Stimulated activated CD8-positive, alpha-beta memory T cell treated with anti-CD3 and anti-CD28 coated beads, Interleukin-7, amount 100 ng/mL, for 24 hours (primary cell): ENCODE measurements at regions not wholly inside any gene's neighbourhood (a gene's known extent, or its start where the extent isn't known, plus 50 kb on each side); places are given as distances from the start of the nearest gene placed in this dataset.
"Not testable (repeated sequence)": the region's sequence is repeated elsewhere in the genome, so short reads cannot be mapped to it uniquely, and the experiment has no call there.

Experiments
- DNase-seq: peaks from one replicate; pipeline ENCODE4 v3.0.0-alpha.2; 2020; ENCODE audit warnings: low read depth

DNA sequence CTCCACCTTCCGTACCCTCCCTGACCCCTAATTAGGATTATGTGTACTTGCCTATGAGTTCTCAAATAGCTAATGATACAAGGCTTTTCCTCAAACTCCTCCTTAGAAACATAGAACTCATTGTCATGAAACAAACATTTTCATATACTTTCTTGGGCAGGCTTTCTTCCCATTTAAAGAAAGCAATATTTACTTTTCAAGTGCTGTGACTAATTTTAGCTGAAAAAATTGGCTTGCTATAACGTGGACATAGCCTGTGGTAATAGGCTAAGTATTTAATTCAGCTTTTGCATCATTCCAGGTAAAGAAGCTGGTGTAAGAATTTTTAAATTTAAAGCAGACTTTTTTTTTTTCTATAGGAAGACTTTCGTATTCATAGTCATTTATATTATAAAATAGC lies 208.7 kb downstream of the SOX2 start:
- no peak for DNase-seq

DNA sequence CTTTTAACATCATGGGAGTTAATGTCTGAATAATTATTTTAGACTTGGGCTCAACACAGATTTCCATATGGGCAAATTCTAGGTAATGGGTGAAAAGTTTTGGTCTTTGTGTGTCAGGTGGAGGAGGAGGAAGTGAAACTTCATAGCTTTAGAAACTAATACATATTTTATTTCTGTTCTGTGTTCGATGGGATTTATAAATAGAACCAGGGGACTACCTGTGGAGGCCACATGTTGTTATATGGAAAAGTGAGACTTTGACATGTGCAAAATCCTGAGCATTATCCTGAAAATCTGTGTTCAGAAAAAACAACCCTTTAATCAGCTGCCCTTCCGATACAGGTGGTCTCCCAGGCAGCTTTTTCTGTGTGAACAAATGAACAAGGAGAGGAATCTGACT lies 209.5 kb downstream of the SOX2 start:
- DNase-seq: no peak

DNA sequence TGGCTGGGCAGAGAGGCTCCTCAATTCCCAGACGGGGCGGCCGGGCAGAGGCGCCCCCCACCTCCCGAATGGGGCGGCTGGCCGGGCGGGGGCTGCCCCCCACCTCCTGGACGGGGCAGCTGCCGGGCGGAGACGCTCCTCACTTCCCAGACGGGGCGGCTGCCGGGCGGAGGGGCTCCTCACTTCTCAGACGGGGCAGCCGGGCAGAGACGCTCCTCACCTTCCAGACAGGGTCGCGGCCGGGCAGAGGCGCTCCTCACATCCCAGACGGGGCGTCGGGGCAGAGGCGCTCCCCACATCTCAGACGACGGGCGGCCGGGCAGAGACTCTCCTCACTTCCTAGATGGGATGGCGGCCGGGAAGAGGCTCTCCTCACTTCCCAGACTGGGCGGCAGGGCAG lies 214.1 kb downstream of the SOX2 start:
- DNase-seq: not testable (repeated sequence)

DNA sequence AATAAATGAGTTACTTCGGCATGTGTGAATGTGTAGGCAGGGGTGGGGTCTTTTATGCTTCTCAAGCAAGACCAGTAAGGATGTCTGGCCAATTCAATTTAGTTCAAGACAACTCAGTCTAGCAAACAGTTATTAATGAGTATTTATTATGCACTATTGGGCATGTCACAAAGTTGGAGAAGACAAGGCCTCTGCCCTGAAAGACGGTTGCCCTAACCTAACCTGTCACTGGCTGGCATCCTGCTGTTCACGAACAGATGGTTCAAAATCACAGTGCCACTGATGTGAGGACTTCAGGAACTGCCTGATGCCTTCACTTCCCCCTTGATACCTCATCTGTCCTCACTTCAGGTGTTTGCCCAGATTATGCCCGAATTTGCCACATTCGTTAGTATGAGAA lies 217.8 kb downstream of the SOX2 start:
- DNase-seq: no peak

DNA sequence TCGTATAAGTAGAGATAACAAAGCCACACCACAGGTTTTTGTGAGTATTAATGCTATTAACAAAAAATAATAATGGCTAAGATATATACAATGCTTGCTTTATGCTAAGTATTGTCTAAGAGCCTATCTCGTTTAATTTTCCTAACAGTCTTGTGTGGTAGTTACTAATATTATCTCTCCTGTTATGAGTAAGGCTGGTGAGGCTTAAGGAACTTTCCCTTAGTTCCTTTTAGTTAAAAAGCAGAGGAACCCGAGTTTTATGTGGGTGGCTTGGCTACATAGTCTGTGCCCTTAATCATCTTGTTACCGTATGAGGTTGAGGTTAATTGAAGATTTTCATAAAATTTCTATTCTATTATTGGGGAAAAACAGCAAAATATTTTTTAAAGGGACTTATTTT lies 218.4 kb downstream of the SOX2 start:
- no peak for DNase-seq

DNA sequence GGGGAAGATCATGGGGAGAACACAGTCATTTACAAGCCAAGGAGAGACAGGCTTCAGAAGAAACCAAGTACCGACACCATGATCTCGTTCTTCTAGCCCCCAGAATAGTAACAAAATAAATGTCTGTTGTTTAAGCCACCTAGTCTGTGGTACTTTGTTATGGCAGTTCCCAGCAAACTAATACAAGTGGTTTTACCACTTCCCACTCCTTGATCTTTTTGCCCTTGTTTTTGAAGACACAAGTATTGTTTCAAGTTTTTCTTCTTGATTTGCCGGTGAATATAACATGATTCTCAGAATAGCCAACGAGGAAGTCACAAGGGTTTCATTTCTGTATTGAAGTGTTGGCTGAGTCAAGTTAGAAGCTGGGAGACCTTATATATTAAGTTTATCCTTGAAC lies 220.3 kb downstream of the SOX2 start:
- DNase-seq: no peak

DNA sequence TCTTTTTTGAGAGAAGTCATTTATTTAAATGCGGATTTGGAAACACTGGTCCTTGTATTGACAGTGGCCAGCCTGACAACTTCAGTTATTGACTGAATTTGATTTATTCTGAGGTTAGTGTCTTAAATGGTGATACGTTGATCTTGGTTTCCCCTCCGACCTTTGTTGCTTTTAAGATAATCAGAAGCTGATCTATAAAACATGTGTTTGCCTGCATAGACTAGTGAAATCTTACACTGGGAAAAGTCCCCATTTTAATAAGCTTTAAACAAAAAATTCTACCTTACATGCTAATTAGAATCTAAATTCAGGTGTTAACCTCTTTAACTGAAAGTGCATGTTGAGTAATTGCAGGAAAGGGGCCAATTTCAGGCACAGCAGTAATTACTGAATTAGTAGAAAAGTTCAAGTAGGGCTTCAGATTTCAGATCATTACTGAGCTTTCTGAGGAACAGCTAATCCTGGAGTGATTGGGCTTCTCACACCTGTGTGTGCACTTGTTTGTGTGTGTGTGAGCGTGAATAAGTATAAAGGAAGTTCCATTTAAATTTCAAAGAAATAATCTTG lies 221.4 kb downstream of the SOX2 start:
- no peak for DNase-seq

DNA sequence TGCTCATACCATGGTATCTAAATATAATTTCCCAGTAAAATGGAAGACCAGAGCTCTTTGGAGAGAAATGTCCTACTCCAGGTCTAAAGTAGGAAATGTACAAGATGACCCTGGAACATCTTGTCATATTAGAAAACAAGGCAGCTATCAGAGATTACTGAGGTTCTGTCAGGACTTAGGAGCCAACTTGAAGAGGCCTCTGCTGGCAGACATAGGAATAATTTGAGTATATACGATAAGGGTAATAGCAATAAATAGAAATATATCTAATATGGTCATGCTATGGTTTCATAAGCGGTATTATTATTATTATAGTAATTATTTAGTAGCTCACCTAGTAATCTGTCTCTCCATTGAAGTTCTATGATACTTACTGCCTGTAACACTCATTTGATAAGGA lies 224.2 kb downstream of the SOX2 start:
- no peak for DNase-seq

DNA sequence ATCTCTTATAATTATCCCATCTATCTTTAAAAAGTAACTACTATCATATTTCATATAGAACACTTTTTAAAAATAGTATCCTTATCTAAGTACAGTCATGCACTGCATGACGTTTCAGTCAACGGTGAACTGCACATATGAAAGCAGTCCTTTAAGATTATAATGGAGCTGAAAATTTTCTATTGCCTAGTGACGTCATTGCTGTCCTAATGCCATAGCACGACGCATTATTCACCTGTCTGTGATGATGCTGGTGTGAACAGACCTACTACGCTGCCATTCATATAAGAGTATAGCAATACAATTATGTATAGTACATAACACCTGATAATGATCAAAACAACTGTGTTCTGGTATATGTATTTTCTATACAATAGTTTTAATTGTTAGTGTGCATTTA lies 225.0 kb downstream of the SOX2 start:
- DNase-seq: no peak

DNA sequence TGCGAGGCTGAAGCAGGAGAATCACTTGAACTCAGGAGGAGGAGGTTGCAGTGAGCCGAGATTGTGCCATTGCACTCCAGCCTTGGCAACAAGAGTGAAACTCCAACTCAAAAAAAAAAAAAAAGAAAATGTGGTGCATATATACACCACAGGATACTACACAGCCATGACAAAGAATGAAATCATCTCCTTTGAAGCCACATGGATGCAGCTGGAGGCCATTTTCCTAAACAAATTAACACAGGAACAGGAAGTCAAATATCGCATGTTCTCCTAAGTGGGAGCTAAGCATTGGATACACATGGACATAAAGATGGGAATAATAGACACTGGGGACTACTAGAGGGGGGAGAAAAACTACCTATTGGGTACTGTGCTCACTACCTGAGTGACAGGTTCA lies 226.9 kb downstream of the SOX2 start:
- DNase-seq: not testable (repeated sequence)

DNA sequence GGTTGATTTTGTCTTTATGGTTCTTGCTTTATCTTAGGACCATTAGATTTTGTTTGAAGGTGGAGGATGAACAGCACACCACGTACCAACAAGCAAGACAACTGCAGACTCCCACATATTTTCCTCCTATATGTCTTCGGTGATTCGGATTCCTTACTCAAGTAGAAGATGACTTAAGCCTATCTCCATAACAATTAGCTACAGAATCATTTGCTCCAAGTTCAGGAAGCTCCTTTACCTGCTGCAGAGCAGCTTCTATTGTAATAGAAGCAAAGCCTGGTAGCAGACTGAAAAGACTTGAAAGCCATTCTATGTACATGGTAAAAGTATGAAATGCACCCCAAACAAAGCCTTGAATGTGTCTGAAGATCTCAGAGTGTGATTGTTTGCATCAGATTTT lies 229.0 kb downstream of the SOX2 start:
- DNase-seq: no peak

DNA sequence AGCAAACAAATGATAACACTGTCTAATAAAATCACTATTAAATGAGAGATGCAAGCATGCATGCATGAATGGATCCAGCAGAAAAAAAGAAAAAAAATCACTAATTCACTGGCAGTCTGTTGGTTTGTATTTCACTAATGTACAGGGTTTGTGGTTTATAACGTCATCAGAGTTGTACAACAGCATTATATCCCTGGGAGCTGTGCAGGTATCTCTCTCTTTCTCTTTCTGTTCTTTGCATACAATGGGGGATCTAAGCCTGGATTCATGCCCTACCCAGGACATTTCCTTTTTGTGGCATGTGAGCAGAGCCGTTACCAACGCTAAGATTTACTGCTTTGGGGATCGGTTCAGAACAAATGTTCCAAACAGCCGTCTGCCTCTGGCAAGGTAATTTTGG lies 229.5 kb downstream of the SOX2 start:
- DNase-seq: no peak

DNA sequence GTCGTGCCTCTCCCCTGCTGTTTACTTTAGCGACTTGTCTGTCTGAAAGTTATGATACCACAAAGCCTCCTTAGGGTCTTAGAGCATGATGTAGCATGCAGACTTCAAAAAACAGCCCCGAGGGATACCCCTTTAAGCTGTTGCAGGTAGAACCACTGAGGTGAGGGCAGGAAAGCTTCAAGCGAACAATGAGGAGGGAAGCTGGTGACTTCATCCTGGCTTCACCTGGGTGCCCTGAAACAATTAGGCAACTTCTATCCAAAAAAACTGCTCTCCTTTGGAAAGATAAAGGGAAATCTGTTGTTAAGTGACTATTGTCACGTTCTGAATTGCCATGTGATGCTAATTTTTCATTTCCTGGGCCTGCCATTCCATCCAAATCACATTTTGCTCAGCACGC lies 231.6 kb downstream of the SOX2 start:
- no peak for DNase-seq

DNA sequence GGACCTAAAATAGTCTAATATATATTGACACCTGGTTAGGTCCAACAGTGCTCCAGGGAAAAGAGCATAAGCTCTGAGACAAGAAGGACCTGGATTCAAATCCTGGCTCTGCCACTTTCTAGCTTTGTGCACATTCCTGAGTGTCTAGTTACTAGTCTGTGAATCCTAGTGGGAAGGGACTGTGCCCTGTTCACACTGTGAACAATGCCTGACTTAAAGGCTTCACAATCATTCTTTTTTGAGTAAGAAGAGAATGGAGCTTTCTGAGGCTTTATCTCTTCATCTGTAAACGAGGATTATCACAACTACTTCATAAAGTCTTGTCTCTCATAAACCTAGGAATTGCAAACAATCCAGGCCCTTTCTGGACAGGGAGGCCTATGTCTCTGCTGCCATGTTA lies 235.9 kb downstream of the SOX2 start:
- DNase-seq: no peak

DNA sequence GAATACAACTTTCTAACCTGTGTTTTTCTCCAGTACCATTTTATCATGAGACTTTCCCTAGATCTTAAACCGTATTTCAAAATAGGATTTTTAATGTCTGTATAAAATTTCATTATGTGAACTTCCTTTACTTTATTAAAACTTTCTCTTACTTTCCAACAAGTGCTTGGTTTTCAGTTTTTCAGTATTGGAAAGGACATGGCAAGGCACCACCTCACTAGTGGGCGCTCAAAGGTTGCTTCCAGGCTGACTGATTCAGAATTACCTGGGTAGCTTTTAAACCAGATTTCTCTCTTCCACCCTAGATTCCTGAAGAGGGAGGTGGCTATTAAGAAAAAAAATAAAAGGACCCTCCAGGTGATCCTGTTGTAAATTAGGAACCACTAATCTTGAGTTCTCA lies 236.6 kb downstream of the SOX2 start:
- DNase-seq: no peak

DNA sequence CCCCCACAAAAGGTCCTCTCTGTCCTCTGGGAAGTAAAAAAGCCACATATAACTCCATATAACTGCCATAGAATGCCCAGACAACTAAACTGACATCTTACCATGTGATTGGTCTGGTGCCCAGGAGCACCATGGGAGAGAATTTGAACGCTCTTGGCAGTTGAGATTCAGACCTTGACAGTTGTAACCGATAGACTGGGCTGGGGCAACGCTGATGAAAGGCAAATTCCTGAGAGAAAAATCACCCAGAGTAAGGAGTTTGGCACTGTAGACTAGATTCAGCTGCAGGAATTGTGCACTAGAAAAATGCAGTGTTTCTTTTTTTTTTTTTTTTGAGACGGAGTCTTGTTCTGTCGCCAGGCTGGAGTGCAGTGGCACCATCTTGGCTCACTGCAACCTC lies 240.5 kb downstream of the SOX2 start:
- DNase-seq: no peak

DNA sequence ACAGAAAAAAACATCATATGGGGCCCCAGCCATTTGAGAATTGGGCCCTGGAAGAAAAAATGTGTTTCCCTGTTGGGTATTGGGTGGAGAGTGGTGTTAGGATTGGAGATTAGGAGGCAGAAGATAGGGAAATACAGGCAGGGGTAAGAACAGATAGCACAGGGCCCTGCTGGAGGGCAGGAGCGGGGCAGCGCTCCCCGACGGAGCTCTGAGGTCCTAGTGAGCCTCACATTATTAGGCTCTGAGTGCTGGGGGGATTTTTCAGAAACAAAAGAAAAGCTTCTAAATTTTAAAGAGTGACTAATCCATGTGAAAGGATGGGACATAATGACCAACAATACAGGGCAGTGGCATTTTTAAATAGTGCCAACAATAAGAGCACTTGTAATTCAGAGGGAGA lies 241.2 kb downstream of the SOX2 start:
- DNase-seq: no peak

DNA sequence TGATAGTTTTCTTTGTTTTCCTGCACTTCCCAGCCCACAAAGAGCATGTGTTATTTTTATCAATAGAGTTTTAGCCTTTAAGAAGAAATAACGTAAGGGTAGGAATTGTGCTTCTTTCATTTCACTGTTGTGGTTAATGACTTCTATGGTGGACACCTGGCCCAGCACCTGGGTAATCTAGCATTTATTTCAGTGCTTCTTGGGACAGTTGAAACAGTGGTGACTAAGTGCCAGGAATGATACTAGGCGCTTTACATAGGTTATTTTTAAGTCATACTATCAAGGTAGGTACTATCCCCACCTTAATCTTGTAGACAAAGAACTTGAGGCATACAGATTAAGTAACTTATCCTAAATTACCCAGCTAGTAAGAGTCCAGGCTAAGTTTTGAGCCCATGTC lies 243.8 kb downstream of the SOX2 start:
- no peak for DNase-seq

DNA sequence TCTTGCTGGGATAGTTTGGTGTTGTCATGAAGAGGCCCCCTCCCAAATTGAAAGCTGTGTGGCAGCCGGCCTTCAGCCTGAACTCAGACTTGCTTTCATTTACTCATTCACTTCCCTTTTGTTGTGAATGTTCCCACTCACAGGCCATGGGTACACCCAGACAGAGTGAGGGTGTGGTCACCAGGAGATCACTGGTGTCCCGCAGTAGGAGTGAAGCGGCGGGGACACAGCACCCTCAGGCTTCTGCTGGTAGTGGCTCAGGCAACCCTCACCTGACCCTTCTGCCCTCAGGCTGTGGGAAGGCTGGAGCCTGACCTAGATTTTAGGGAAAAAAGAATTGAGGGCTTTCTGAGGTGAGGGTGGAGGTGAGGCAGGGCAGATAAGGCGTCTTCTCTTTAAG lies 244.4 kb downstream of the SOX2 start:
- DNase-seq: no peak

DNA sequence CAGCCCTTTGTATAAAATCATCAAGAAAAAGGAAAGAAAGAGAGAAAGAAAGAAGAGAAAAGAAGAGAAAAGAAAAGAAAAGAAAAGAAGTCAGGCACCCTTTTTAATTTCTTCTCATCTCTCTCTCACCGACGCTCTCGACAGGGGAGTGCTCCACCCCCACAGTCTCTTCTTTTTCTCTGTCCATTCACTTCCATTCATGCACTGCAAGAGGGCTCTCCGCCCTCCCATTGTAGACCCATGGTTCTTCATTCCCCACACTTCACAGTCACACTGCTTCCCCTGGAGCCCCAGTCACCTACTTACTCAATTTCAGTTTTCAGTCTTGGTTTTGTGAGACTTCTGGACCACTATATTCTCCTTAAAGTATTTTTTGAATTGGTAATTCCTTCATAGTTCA lies 254.7 kb downstream of the SOX2 start:
- no peak for DNase-seq

DNA sequence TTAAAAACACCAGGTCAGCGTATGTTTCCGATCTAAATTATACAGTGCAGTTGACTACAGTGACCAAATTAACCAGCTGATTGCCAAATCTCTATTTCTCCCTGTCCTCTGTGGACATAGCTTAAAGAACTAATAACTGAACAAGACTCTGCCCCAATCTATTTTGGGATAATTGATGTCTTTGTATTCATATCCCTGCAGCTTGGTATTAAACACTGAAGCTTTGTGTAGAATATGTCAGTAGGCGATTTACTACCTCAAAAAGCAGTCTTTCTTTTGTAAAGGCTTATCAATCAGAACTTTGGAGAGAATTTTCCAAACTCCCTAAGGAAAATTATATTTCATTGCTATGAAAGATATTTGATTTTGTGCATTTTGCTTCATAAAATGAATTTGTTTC lies 258.2 kb downstream of the SOX2 start:
- DNase-seq: no peak

DNA sequence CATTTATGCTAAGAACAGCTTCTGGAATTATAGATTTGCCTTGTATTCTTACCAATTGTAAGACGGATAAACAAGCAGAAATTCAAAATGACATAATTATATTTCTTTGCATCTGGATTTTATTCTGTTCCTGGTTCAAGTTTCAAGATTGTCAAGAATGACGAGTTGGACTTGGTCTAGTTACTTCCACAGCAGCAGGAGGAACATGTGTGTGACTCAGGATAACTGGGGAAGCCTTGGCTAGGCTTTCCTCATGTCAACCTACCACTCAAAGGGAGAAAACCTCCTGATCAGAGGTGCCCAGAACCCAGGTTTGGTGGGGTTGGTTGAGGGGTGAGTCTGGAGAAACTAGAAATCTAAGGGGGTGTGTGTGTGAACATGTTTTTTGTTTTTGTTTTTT lies 259.7 kb downstream of the SOX2 start:
- DNase-seq: no peak

DNA sequence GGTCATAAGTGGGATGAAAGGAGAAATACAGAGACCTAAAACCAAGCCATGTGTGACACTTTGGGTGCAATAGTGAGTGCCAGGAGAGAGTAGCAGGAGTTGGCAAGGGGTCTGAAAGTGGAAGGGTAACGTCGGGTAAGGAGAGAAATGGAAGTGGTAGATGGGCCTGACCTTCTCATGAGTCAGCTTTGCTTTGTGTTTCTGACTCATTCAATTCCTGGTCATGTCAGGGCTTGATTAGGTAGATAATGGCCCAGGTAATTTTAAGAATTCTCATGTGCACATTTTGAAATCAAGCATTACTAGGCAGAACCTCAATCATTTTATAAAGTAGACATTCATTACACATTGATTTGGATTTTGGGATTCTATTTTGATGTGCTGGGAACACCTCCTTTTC lies 262.5 kb downstream of the SOX2 start:
- no peak for DNase-seq

DNA sequence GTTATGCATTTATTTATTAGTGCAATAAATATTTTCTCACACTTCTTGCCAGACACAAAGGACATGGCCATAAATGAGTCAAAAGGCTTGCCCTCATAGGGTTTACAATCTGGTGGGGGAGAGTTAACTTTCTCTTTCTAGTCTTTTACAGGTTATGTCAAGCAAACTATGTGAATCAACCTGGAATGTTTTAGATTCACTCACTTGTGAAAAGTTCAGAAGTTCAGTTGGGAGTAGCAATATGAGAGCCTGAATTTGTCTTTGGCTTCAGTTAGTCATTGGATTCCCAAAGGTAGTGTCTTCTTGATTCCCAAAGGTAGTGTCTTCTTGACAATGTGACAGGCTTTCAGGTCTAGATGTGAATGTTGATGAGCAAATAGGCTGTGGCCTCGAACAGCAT lies 264.8 kb downstream of the SOX2 start:
- DNase-seq: no peak

DNA sequence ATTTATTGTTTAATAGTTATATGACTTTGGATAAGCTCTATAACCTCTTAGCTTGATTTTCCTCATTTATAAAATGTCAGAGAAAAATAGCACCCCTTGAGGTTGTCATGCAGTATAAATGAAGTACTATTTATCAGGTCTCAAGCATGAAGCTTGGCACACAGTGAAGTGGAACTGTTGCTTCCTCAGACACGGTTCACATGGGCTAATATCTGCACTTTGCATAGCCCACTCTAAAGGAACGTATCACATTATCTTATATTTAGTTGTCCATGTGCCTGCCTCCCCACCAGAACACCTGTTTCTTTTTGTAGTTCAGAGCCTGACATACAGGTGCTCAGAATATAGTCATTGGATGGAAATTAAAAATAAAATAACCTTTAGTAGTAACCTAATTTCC lies 273.7 kb downstream of the SOX2 start:
- DNase-seq: no peak
